HG03354 (cell line): ENCODE measurements at regions not wholly inside any gene's neighbourhood (a gene's known extent, or its start where the extent isn't known, plus 50 kb on each side); places are given as distances from the start of the nearest gene placed in this dataset.

Experiments
- ATAC-seq: cut with Tn5 transposase; IDR thresholded peaks from one replicate; pipeline ENCODE4 v1.9.1; 2021; ENCODE audit warnings: mild to moderate bottlenecking; ENCODE audit not compliant: unreplicated experiment, poor library complexity, severe bottlenecking

DNA sequence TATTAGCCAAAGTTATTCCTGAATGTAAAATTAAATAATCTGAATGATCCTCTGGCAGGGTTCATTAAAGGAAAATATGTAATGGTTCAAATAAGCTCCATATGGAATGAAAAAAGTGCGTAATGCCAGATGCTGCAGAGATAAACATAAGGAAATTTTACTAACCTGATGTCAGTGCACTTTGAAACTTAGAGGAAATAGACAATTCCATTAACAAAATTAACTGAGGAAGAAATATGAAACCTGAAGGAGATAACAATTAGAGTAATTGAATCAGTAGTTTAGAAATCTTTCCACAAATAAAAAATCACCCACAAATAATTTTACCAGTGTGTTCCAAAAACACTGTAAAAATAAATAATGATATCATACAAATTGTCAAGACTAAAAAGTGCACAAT lies 387.5 kb downstream of the GRIA2 start:
- no peak for ATAC-seq

DNA sequence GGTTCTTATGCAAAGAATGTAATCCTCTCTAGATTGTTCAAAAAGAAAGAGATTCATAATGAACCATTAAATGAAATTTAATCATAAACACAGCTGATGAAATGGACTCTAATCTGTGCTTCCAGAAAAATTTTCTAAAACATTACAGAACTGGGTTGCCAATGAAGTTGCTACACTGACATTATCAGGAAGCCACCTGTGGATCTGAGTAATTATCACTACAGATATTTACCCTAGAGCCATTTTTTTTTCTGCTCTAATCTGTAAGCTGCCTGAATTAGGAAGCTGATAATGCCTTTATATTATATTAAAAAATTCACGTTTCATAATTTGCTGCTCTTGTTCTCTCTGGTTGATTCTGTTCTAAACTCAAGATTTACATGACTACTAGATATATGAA lies 380.1 kb downstream of the GRIA2 start:
- no peak for ATAC-seq

DNA sequence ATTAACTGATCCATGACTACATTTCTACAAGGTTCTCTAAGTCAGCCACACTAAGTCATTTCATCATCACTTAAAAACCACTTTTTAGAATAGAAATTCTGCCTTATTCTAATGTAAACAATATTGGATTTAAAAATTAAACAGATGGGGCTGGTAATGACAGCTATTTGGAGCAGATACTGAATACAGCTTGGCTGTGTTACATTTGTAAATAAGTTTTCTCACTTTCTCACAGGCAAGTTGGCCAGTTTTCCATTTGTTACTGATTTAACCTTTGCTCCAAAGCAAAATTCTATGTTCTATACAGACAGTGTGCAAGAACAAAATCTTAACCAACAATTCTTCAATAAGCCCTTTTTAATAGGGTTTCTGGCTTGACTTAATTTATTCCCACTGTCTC lies 370.7 kb downstream of the GRIA2 start:
- no peak for ATAC-seq

DNA sequence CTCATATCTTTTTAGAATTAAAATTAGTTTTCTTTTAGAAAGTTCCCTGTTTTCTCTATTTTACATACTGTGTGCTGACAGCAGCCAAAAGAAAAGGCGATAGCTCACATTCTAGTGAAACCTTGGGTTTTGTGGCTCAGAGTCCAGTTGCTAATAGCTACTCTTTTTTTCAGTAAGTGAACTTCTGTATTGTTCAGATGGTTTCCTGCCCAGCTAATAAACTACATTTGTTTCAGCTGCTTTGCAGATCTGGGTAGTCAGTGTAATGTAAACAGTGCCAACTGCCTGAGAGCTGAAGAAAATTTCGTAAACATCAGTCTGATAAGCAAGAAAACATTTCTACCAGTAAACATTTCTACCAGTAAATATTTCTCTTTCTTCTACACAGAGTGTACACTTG lies 370.2 kb downstream of the GRIA2 start:
- ATAC-seq = no peak

DNA sequence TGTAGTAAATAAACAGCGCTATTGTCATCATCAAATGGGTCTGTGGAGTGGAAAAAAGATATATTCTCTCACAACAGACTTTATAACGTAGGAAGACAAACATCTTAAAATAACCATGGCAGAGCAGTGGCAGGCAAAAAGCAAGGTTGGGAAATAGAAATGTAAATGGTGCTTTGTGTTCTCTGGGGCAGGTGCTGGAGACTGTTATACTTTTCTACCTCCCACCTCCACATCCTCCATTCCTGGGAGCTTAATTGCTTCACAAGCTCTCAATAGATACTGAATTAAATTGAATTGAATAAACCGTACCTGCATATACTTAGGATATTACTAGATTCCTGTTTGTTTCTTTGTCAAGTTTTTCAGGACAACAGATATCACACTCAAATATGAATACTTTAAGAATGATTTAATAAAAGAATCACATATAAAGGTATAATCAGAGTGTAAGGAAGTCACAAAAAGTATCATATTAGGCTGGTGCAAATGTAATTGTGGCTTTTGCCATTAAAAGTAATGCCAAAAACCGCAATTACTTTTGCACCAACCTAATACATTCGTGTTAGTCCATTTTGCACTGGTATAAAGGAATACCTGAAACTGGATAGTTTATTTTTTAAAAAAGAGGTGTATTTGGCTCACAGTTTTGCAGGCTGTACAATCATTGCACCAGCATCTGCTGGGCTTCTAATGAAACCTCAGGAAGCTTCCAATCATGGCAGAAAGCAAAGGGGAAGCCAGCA lies 367.3 kb downstream of the GRIA2 start:
- no peak for ATAC-seq

DNA sequence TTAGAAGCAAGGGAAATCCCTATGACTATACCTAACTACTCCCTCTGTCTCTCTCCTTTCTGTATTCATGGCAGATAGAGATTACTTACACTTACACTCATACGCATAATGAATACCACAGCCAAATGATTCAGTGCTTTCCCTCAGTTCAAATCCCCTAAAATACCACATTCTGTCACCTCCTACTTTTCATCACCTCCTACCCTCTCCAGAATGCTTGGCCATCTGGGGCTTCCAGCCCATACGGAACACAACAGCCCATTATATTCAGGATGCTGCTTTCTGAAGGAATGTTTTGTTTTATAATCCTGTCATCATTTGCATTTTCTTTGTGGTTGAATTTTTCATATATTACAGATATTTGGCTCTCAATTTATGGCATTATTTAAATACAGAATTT lies 361.6 kb downstream of the GRIA2 start:
- no peak for ATAC-seq

DNA sequence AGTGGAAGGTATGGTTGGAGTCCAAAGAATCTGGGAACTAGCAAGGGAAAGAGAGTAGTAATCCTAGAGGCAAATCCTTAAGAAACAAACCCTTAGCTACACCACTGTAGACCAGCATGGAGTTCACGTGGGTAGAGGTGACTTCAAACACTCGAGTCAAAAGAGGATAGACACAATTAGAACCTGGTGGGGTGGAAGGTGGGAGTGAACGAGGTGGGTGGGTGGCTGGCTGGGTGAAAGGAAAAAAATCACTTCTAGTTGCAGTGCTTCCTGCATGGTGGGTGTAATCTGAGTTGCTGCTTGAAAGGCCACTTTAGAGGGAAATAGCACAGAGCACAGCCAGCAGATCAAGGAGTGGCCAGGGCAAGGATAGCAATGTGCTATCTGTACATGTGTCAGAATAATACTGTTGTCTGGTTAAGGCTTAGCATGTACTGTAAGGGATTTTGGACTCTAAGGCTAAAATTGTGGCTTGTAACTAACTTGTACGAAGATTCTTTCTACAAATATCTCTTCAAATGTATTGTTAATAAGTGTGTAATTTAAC lies 356.2 kb downstream of the GRIA2 start:
- no peak for ATAC-seq

DNA sequence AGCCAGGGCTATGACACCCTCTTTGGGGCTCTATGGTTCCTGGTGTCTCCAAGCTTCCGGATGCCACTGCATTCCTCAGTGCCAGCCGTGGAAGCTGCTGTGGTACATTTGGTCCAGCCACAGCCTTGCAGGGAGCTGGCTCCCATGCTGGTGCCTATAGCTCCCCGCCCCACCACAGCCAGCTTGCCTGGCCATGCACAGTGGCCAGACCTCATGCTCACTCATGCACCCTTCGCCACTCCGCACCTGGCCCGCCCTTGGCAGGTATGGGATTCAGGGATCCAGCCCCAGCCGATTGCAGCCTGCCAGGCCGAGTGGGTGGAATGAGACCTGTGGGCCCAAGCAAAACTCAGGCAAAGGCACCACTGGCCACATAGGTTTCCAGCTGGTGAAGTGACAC lies 354.8 kb downstream of the GRIA2 start:
- no peak for ATAC-seq

DNA sequence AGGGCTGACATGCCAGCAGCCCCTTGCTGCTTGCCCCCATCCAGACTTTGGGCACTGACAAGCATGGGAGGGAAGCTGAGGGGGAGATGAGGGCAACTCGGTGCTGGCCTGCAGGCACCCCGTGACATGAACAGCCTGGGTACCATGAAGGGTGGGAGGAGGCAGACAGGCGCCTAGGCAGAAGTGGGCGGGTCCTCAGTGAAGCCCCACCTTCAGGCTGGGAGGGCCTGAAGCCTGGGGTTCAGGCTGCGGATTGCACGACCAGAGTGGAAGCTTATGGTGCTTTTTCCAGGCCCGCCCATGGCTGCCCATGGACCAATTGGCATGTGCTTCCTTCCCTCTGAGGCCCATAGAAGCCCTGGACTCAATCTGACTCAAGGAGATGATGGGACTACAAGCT lies 354.1 kb downstream of the GRIA2 start:
- no peak for ATAC-seq

DNA sequence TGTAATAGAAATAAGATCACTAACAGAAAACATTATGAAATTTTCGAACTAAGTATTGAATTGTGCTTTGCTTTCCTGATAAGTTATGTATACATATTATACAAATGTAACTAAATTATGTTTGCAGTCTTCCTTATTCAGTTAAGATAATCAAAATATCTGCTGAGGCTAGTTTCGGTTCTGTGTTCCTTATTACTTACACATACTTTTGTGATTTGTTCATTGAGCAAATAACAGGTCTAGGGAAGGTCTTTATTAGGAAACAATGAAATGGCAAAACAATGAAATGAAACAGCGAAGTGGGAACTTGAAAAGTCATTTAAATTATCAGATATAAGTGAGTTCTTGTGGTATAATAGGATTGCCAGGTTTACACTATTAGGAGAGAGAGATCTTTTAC lies 352.4 kb downstream of the GRIA2 start:
- no peak for ATAC-seq

DNA sequence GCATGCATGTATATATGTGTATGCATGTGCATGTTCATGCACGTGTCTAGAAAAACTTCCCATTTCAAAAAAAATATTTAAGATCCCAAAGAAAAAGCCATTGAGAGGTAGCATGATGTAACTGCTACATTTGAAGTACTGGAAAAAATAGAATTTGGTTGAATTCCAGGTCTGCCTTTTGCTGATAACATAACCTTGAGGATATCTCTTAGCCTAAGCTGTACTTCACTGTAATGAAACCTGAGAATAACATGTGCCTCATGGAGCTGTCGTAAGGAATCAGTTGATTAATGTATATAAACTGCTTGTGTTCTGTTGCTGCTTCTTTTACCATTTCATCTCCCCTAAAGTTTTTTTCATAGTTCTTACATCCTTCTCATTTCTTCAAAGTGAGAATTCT lies 351.8 kb downstream of the GRIA2 start:
- ATAC-seq = no peak

DNA sequence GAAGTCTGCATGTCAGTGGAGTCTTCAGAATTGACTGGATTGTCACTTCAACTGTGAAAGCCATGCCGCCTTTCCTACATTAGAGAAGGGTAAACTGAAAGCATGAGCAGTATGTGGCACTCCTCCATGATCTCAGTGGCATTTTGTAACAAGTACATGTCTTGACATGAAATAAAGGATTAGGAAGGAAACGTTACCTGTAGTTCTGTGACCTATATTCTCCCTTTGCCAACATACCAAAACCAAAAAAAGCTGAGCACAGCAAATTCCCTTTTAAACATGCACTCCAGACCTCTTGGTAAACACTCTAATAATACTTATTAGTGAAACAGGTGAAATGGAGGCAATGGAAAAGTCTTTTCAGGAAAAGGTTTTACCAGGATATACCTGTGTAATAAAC lies 344.2 kb downstream of the GRIA2 start:
- no peak for ATAC-seq

DNA sequence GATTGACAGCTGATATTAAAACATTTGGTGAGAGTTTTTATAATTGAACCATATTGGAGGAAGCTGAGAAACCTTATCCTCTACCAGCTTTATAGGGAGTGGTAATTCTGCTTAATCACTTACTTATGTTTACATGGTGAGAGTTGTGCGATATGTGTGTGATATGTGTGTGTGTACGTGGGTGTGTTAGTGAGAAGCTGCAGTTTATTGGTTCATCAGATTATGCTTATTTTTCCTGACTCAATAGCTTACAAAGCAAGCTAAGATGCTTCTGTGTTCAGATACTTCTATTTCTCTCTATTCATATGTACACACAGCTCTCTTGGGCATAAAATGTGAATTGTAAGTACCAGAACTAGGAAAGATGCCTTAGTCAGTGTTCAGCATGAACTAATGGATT lies 343.7 kb downstream of the GRIA2 start:
- no peak for ATAC-seq

DNA sequence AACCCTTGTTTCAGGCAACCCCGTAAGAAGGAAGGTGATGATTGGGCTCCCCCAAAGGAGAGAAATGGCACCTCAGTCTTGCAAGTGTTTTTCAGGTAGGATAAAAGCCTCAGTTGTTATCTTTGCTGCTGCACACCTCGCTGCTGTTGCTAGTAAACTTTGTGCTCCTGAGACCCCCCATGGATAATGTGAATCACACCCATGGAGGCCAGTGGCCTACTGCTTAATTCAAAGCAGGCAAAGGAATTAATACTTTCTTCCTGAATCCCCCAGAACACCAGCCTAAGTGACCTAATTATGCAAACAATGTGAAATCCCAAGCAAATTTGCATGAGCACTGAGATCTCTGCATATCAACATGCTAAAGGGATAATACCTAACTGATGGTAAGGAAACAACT lies 337.5 kb downstream of the GRIA2 start:
- no peak for ATAC-seq

DNA sequence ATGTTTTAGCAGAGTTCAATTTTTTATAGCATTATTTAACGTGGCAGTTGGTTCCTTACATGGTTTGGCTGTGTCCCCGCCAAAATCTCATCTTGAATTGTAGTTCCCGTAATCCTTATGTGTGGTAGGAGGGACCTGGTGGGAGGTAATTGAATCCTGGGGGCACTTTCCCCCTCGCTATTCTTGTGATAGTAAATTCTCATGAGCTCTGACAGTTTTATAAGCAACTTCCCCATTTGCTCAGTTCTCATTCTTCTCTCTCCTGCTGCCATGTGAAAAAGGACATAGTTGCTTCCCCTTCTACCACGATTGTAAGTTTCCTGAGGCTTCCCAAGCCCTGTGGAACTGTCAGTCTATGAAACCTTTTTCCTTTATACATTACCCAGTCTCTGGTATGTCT lies 329.5 kb downstream of the GRIA2 start:
- no peak for ATAC-seq

DNA sequence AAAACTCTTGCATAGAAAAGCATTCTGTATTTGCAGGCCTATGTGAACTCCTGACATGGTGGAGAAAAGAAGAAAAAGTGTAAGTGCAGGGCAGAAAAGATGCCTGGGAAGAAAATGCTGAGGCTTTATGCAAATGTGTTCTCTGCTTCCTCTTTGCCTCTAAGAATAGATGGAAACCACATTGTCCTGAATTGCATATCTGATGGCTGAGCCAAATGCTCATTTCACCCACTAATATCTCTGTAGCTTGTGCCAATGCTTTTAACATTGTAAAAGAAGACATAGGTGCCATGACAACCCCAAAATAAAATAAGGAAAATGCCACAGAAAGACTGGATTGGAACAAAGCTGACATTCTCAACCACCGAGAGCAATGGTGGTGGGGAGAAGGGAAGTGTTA lies 307.4 kb downstream of the GRIA2 start:
- no peak for ATAC-seq

DNA sequence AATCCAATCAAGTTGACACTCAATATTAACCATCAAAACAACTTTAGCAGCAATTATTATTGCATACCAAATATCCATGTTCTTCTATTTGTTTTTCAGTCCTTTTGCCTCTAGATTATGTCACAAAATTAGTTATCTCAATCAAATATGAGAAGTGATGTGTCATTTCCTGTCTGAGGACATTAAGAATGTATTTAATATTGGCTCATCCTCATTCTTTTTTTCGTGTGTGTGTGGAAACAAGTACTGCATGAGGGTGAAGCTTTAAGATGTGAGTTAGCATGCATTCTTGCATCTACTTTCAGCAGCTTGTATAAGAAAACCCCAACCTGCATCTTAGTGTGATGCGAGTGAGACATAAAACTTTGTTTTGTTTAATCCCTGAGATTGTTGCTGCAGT lies 301.4 kb downstream of the GRIA2 start:
- ATAC-seq = no peak

DNA sequence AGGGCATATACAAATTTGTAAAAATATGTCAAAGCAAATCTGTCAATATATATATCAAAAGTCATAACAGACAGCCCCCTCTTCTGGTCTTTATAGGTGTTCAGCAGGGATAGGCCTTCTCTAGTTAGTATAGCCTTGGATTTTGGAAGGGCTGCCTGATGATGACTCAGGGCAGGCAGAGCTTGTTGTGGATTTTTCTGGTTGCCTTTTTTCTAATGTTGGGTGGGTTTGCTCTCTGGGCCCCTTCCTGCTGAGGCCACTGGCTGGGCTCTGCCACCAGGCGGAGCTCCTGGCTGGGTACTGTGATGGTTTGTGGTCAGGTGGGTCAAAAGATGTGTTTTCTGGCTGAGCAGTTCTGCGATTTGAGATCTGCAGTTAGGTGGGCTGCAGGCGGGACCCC lies 294.2 kb downstream of the GRIA2 start:
- no peak for ATAC-seq

DNA sequence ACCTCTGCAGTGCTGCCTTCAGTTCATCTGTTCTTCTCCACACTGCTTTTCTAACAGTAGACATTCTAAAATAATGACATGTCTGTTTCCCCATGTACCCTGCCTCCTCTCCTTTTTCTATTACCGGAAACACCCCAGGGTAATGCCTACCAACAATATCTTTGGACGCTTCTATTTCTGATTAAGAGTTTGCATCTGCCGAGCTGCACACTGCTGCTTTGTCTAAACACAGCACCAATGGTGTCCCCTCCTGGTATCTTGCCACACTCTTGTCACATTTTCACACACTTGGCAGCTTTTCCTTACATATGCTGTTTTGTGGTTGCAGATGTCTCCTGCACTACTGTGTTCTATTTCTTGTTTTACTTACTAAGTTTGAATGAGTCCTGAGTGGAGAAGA lies 288.8 kb downstream of the GRIA2 start:
- no peak for ATAC-seq

DNA sequence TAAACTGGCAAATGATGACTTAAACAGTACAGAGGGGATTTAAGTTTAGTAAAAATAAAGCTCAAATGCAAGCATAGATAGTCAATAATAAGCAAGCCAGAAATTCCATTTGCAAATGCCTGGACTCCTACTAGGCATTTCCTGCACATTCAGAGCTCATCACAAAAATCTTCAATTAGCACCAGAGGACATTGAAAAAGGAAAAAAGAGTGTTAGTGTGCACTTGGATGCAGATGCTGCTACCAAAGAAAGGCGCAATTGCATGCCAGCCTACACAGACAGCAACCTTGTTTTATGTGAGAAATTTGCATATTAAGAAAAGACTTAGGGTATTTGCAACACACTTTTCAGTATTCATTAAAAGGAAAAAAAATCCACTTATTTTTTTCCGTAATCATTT lies 282.1 kb downstream of the GRIA2 start:
- no peak for ATAC-seq

DNA sequence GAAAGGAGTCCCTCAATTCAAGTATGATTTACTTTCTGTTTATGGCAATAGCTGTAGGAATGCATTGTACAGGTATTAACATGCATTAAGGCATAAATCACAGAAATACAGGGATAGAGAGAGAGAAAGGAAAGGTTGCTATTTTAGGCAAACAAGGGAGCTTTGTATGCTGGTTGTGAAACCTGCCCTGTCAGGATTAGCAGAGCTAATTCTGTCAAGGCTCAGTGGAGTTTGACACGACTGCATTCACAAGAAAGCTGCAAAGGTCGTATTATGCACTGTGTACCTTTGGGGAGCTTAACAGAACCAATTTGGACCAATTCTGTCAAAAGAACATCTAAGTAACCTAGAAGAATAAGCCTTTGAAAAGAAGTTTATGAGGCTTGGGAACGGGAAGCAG lies 239.3 kb downstream of the GRIA2 start:
- no peak for ATAC-seq

DNA sequence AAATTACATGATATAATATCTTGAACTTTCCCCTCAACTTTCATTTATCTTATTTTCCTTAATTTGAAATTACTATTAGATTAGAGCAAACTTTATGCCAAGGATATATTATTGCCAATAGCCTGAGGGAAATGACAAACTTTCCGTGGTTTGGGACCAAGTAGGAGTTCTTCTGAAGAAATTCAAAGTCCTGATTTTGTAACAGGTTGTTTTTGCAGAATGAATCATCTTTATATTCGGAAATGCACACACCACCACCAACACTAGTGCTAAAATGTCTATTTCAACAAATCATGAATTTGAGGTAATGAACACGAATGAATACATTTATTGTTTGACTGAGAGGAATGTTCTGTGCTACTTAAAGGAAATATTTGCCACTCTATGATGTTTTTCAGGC lies 226.7 kb downstream of the GRIA2 start:
- ATAC-seq = no peak
